Central memory CD8-positive, alpha-beta T cell (primary cell): ENCODE measurements at regions not wholly inside any gene's neighbourhood (a gene's known extent, or its start where the extent isn't known, plus 50 kb on each side); places are given as distances from the start of the nearest gene placed in this dataset.

Experiments
- ATAC-seq: fragments of 150-1000 bp; cut with Tn5 transposase; replicated peaks from 2 replicates; pipeline ENCODE4 v1.10.0; 2022; ENCODE audit warnings: mild to moderate bottlenecking, moderate FRiP score, moderate number of reproducible peaks; ENCODE audit not compliant: poor library complexity, severe bottlenecking; ENCODE audit errors: extremely low read depth
- DNase-seq, 2 donors: peaks; one replicate each; pipeline ENCODE4 v3.0.0; 2021; ENCODE audit warnings: low spot score in 2 of 2
- H3K27ac Mint-ChIP-seq: one replicate; pipeline ENCODE4 v1.8.0; 2022; ENCODE audit warnings: low read depth, mild to moderate bottlenecking, moderate library complexity, mixed read lengths
- H3K27me3 Mint-ChIP-seq: one replicate; pipeline ENCODE4 v1.8.0; 2022; ENCODE audit warnings: mixed read lengths
- H3K36me3 Mint-ChIP-seq: one replicate; pipeline ENCODE4 v1.8.0; 2022; ENCODE audit warnings: mild to moderate bottlenecking, moderate library complexity, mixed read lengths; ENCODE audit not compliant: insufficient read depth
- H3K4me1 Mint-ChIP-seq: one replicate; pipeline ENCODE4 v1.8.0; 2022; ENCODE audit warnings: mixed read lengths
- H3K4me3 Mint-ChIP-seq: one replicate; pipeline ENCODE4 v1.8.0; 2022; ENCODE audit warnings: mild to moderate bottlenecking, moderate library complexity, mixed read lengths
- H3K9me3 Mint-ChIP-seq: one replicate; pipeline ENCODE4 v1.8.0; 2022; ENCODE audit warnings: mixed read lengths

DNA sequence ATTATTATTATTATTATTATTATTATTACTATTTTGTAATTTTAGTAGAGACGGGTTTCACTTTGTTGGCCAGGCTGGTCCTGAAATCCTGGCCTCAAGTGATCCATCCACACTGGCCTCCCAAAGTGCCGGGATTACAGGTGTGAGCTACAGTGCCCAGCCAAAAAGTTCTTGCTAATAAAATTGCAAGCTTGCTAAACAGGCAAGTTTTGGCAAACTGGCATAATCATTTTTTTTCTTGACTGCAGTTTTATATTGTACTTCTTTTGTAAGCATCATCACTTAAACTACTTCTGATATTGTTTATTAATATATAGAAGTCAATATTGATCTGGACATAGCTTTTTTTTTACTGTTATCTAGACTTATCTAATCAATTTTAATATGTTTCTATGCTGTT lies 536.4 kb downstream of the LRFN5 start:
- ATAC-seq (no peak), DNase-seq (no peak)
- Mint-ChIP-seq H3K9me3 (peaks cover 14% of the 10 kb centered on the region), H3K27me3 (no peaks in the 10 kb centered on the region), H3K36me3 (peaks cover 1% of the 10 kb centered on the region), H3K27ac (no peak overlapping the region), H3K4me1 (no peaks in the 10 kb centered on the region), H3K4me3 (no peak overlapping the region)

GRCh38 chr14:42141328-42141727 lies 534.7 kb downstream of the LRFN5 start:
- Mint-ChIP-seq H3K4me3 (no peak overlapping the region), H3K36me3 (peaks cover 1% of the 10 kb centered on the region), H3K27ac (no peak overlapping the region)

DNA sequence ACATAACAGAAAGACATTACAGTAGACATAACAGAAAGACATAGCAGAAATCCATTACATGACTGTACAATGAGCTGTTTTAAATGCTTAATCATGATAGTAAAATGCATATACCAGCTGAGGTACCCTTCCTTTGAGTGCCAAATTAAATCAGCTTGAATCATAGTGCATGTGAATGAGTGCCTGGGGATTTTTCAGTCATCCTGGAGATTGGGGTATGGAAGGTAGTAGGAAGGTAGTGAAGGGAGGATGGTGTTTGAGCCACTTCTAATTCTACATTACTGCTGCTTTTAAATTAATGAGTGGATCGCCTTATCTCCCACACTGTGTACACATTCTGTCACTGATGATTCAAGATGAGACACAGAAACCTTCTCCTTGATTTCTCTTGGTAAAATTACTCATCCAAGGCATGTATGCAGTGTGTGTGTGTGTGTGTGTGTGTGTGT lies 534.2 kb downstream of the LRFN5 start:
- Mint-ChIP-seq H3K36me3 (peaks cover 1% of the 10 kb centered on the region), H3K27ac (no peak overlapping the region), H3K4me3 (no peak overlapping the region), H3K4me1 (no peaks in the 10 kb centered on the region), H3K27me3 (no peaks in the 10 kb centered on the region), H3K9me3 (peaks cover 14% of the 10 kb centered on the region)
- ATAC-seq (no peak), DNase-seq (no peak)

More at GRCh38 chr14:42141328-42141727, 534.7 kb downstream of the LRFN5 start:
- Mint-ChIP-seq H3K4me1 (no peaks in the 10 kb centered on the region), H3K27me3 (no peaks in the 10 kb centered on the region), H3K9me3 (peaks cover 14% of the 10 kb centered on the region)
- ATAC-seq (no peak), DNase-seq (no peak)

DNA sequence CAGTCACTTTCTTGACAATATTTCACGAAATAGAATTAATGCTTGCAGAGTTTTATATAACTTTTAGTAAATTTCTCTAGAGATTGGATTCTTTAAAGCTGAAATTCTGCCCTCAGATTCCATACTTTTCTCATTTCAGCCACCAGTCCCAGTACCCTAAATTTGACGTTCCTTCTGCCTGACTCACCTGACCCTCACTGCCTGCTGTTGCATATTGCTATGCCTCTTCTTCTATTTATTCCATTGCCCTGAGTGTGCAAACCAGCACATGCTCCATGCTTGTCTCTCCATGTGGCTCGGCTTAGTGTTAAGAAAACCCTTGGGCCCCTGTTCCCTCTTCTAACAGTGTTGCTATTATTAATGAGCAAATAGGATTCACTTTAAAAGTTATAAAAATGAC lies 533.3 kb downstream of the LRFN5 start:
- DNase-seq (no peak), ATAC-seq (no peak)
- no peak overlapping the region for H3K4me3 Mint-ChIP-seq
- H3K4me1 Mint-ChIP-seq, result no peaks in the 10 kb centered on the region
- no peaks in the 10 kb centered on the region for H3K27me3 Mint-ChIP-seq
- H3K27ac Mint-ChIP-seq, result no peak overlapping the region
- peaks cover 9% of the 10 kb centered on the region for H3K9me3 Mint-ChIP-seq
- peaks cover 1% of the 10 kb centered on the region for H3K36me3 Mint-ChIP-seq

GRCh38 chr14:42138406-42138805 lies 531.7 kb downstream of the LRFN5 start:
- no peak overlapping the region for H3K4me3 Mint-ChIP-seq
- no peak for ATAC-seq
- no peak for DNase-seq
- no peaks in the 10 kb centered on the region for H3K4me1 Mint-ChIP-seq
- peaks cover 9% of the 10 kb centered on the region for H3K9me3 Mint-ChIP-seq
- no peaks in the 10 kb centered on the region for H3K27me3 Mint-ChIP-seq
- H3K27ac Mint-ChIP-seq, result no peak overlapping the region
- peaks cover 1% of the 10 kb centered on the region for H3K36me3 Mint-ChIP-seq

- H3K27ac Mint-ChIP-seq, result no peak overlapping the region
- peaks cover 9% of the 10 kb centered on the region for H3K9me3 Mint-ChIP-seq
- H3K36me3 Mint-ChIP-seq, result no peaks in the 10 kb centered on the region
- no peaks in the 10 kb centered on the region for H3K4me1 Mint-ChIP-seq
- H3K27me3 Mint-ChIP-seq, result no peaks in the 10 kb centered on the region
- no peak for DNase-seq
- no peak overlapping the region for H3K4me3 Mint-ChIP-seq
- no peak for ATAC-seq
Measured at GRCh38 chr14:42130815-42131214, 524.1 kb downstream of the LRFN5 start.

- no peaks in the 10 kb centered on the region for H3K27me3 Mint-ChIP-seq
- H3K27ac Mint-ChIP-seq, result no peak overlapping the region
- H3K4me1 Mint-ChIP-seq, result no peaks in the 10 kb centered on the region
Measured at GRCh38 chr14:42123526-42123925, 516.9 kb downstream of the LRFN5 start.

GRCh38 chr14:42113358-42114069 lies 506.8 kb downstream of the LRFN5 start:
- Mint-ChIP-seq H3K9me3 (peaks cover 24% of the 10 kb centered on the region), H3K4me1 (no peaks in the 10 kb centered on the region), H3K27ac (no peak overlapping the region), H3K4me3 (no peak overlapping the region), H3K27me3 (no peaks in the 10 kb centered on the region), H3K36me3 (no peaks in the 10 kb centered on the region)
- DNase-seq (no peak), ATAC-seq (no peak)

More at GRCh38 chr14:42123526-42123925, 516.9 kb downstream of the LRFN5 start:
- DNase-seq (no peak), ATAC-seq (no peak)
- Mint-ChIP-seq H3K9me3 (peaks cover 18% of the 10 kb centered on the region), H3K4me3 (no peak overlapping the region), H3K36me3 (no peaks in the 10 kb centered on the region)

DNA sequence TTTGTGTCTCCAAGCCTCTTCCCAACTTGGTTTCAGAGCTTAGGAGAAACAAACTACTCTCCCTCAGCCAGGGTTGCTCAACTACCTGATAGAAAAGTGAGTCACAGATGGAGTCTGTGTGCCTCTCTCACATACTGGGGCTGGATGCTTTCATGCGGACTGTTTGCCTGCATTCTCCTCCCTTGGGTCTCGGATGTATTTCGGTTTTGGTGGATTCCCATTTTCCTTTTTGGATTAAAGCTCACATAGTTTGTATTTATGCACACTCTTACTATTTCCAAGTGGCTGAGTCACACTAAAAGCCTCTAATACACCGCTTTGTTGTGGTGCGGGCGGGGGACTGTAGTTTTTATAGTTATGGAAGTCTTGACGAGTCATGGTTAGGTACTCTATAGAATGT lies 505.4 kb downstream of the LRFN5 start:
- DNase-seq (no peak), ATAC-seq (no peak)
- peaks cover 27% of the 10 kb centered on the region for H3K9me3 Mint-ChIP-seq
- no peaks in the 10 kb centered on the region for H3K36me3 Mint-ChIP-seq
- H3K4me3 Mint-ChIP-seq, result no peak overlapping the region
- H3K27me3 Mint-ChIP-seq, result no peaks in the 10 kb centered on the region
- H3K4me1 Mint-ChIP-seq, result no peaks in the 10 kb centered on the region
- no peak overlapping the region for H3K27ac Mint-ChIP-seq

- ATAC-seq, result no peak
- no peak overlapping the region for H3K27ac Mint-ChIP-seq
Measured at GRCh38 chr14:42111355-42111754, 504.7 kb downstream of the LRFN5 start.

DNA sequence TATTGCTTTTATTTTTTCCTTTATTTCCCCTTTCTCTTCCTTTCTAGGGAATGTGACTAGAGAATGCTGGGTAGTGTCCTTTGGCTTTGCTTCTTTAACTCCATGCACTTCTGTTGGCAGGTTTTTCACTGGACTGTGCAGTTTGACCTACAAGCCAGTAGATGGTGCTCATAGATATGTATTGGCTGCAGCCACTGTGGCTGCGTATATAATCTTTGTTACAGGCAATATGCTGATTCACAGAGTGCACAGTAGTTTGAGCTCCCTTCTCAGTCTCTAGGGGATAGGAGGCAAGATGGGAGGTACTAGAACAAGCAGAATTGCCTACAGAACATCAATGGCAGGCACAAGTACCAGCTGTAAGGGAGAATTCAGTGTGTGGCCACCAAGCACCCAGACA lies 503.5 kb downstream of the LRFN5 start:
- Mint-ChIP-seq H3K27ac (no peak overlapping the region), H3K9me3 (peaks cover 21% of the 10 kb centered on the region), H3K36me3 (no peaks in the 10 kb centered on the region), H3K4me1 (no peaks in the 10 kb centered on the region), H3K4me3 (no peak overlapping the region), H3K27me3 (no peaks in the 10 kb centered on the region)
- no peak for DNase-seq
- ATAC-seq, result no peak

More at GRCh38 chr14:42111355-42111754, 504.7 kb downstream of the LRFN5 start:
- Mint-ChIP-seq H3K27me3 (no peaks in the 10 kb centered on the region), H3K9me3 (peaks cover 21% of the 10 kb centered on the region), H3K36me3 (no peaks in the 10 kb centered on the region), H3K4me1 (no peaks in the 10 kb centered on the region), H3K4me3 (no peak overlapping the region)
- no peak for DNase-seq

DNA sequence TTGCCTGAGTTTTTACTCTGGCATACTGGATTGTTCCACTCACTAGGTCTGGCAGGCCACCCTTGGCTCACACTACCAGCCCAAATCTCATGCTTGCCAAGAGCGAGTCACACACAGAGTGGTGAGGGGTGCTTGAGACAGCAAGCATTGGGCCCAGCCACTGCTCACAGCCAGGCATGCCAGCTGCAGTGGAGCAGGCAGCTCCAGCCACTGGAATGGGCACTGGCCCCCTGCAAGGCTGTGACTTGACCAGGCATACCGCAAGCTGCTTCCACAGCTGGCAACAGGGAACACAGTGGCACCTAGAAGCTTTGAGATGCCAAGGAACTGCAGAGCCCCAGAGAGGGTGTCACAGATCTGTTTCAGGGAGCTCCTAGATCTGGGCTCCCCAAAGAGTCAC lies 488.5 kb downstream of the LRFN5 start:
- no peak for DNase-seq
- Mint-ChIP-seq H3K9me3 (peaks cover 4% of the 10 kb centered on the region), H3K4me3 (no peak overlapping the region), H3K27ac (no peak overlapping the region), H3K27me3 (no peaks in the 10 kb centered on the region), H3K36me3 (no peaks in the 10 kb centered on the region), H3K4me1 (no peaks in the 10 kb centered on the region)
- no peak for ATAC-seq

GRCh38 chr14:42090122-42090521 lies 483.4 kb downstream of the LRFN5 start:
- Mint-ChIP-seq H3K4me1 (no peaks in the 10 kb centered on the region), H3K36me3 (no peaks in the 10 kb centered on the region), H3K4me3 (no peak overlapping the region), H3K27ac (no peak overlapping the region), H3K9me3 (peaks cover 14% of the 10 kb centered on the region), H3K27me3 (no peaks in the 10 kb centered on the region)
- DNase-seq, result no peak
- no peak for ATAC-seq
